ENCODE measurements at regions not wholly inside any gene's neighbourhood (a gene's known extent, or its start where the extent isn't known, plus 50 kb on each side); places are given as distances from the start of the nearest gene placed in this dataset.

- Histone ChIP-seq H3K36me3 (no peaks in the 10 kb centered on the region), H3K4me1 (no peaks in the 10 kb centered on the region), H3K27ac (no peak overlapping the region), H3K27me3 (no peaks in the 10 kb centered on the region), H3K4me3 (no peak overlapping the region), H3K9me3 (no peaks in the 10 kb centered on the region)
- ATAC-seq (ENCODE audit: low FRiP score in 2 of 2): no peak
- no peak for DNase-seq
- 83 to 91% methylated on average over 3 of the region's 3 CpGs for WGBS, 2 donors
- TF ChIP-seq POLR2A (IDR thresholded peaks at IDR 0.05) (no peak), EP300 (IDR thresholded peaks at IDR 0.05) (no peak), POLR2AphosphoS5 (IDR thresholded peaks at IDR 0.05) (no peak), CTCF (IDR thresholded peaks at IDR 0.05) (no peak)
Observed at GRCh38 chr10:6336016-6336415, 133.3 kb downstream of the PFKFB3 start.

- no peak for TF ChIP-seq POLR2AphosphoS5 (IDR thresholded peaks at IDR 0.05)
- no peak for TF ChIP-seq POLR2A (IDR thresholded peaks at IDR 0.05)
- H3K27me3 ChIP-seq: no peaks in the 10 kb centered on the region
- no peaks in the 10 kb centered on the region for H3K4me1 ChIP-seq
- ATAC-seq (ENCODE audit: low FRiP score in 2 of 2) (no peak), DNase-seq (no peak)
- H3K9me3 ChIP-seq: no peaks in the 10 kb centered on the region
- WGBS, 2 donors: 62 to 69% methylated on average over 6 of the region's 6 CpGs
- H3K36me3 ChIP-seq: no peaks in the 10 kb centered on the region
- H3K4me3 ChIP-seq: no peak overlapping the region
- H3K27ac ChIP-seq: no peak overlapping the region
Observed at GRCh38 chr10:6337382-6337781, 134.7 kb downstream of the PFKFB3 start.

DNA sequence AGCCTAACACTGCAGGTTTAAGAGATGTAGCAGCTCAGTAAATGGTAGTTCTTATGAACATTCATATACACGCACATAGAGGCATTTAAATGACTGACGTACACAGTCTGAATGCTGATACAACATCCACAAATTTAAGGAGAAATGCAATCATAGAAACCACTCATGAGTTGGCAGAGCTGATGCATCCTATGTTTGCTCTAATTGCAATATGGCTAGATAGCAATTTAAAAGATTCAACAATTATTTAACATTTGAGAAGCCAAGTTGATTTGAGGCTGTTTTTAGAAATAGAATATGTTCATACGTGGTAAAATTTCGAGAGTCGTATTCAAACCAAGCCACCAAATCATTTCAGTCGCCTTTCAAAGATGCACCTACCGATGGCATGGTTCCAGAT, 135.6 kb downstream of the PFKFB3 start:
- no peaks in the 10 kb centered on the region for H3K36me3 ChIP-seq
- no peaks in the 10 kb centered on the region for H3K9me3 ChIP-seq
- ATAC-seq (ENCODE audit: low FRiP score in 2 of 2) (no peak), DNase-seq (no peak)
- no peaks in the 10 kb centered on the region for H3K4me1 ChIP-seq
- no peak overlapping the region for H3K4me3 ChIP-seq
- TF ChIP-seq CTCF (IDR thresholded peaks at IDR 0.05): no peak
- TF ChIP-seq EP300 (IDR thresholded peaks at IDR 0.05): no peak
- TF ChIP-seq POLR2A (IDR thresholded peaks at IDR 0.05): no peak
- TF ChIP-seq POLR2AphosphoS5 (IDR thresholded peaks at IDR 0.05): no peak
- WGBS, 2 donors: 79 to 85% methylated on average over 7 of the region's 7 CpGs
- H3K27me3 ChIP-seq: no peaks in the 10 kb centered on the region
- H3K27ac ChIP-seq: no peak overlapping the region

GRCh38 chr10:6339891-6340290, 137.2 kb downstream of the PFKFB3 start:
- ATAC-seq (ENCODE audit: low FRiP score in 2 of 2) (no peak), DNase-seq (peak in 1 of 2 donors; percentile 65)
- peak overlapping the region in 1 of 4 donors; percentile 3 for H3K27ac ChIP-seq
- H3K4me1 ChIP-seq: no peaks in the 10 kb centered on the region
- no peak overlapping the region for H3K4me3 ChIP-seq
- no peaks in the 10 kb centered on the region for H3K9me3 ChIP-seq
- H3K27me3 ChIP-seq: no peaks in the 10 kb centered on the region
- 68 to 76% methylated on average over 5 of the region's 5 CpGs for WGBS, 2 donors
- no peaks in the 10 kb centered on the region for H3K36me3 ChIP-seq
- no peak for TF ChIP-seq POLR2A (IDR thresholded peaks at IDR 0.05)
- peak in 1 of 4 donors; percentile 58 for TF ChIP-seq EP300 (IDR thresholded peaks at IDR 0.05)
- TF ChIP-seq POLR2AphosphoS5 (IDR thresholded peaks at IDR 0.05): peak in 1 of 2 donors; percentile 28

DNA sequence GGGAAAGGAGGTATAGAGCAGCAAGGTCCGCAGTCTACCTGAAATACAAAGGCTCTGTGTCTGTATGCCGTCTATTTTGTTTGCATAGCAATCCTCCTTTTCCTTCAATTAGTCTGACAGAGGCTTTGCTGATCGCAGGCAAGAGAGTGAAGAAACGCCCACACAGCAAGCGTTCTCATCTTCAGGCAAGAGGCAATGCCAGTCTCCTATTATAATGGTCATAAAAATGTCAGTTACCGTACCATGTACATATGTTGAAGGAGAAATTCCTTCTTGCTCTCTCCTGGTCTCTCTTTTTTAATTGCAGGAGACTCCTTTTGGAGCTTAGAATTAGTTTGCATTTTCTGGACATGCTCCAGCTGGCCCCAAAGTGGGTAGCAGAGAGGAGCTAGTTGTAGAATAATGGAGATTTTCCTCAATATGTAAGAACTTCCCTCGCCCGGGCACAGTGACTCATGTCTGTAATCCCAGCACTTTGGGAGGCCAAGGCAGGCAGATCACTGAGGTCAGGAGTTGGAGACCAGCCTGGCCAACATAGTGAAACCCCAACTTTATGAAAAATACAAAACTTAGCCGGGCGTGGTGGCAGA, 139.5 kb downstream of the PFKFB3 start:
- H3K4me1 ChIP-seq: peaks cover 3 to 7% (median 5%) of the 10 kb centered on the region in 4 donors
- 77 to 79% methylated on average over 10 of the region's 10 CpGs for WGBS, 2 donors

More for the DNA sequence above, 139.5 kb downstream of the PFKFB3 start:
- no peaks in the 10 kb centered on the region for H3K27me3 ChIP-seq
- DNase-seq: no peak
- no peaks in the 10 kb centered on the region for H3K9me3 ChIP-seq
- no peak overlapping the region for H3K27ac ChIP-seq
- no peaks in the 10 kb centered on the region for H3K36me3 ChIP-seq
- TF ChIP-seq EP300 (IDR thresholded peaks at IDR 0.05) (no peak), CTCF (IDR thresholded peaks at IDR 0.05) (no peak), POLR2A (IDR thresholded peaks at IDR 0.05) (no peak), POLR2AphosphoS5 (IDR thresholded peaks at IDR 0.05) (no peak)
- no peak for ATAC-seq (ENCODE audit: low FRiP score in 2 of 2)
- H3K4me3 ChIP-seq: no peak overlapping the region
